Right atrium auricular region (tissue), 2 donors: ENCODE measurements at regions not wholly inside any gene's neighbourhood (a gene's known extent, or its start where the extent isn't known, plus 50 kb on each side); places are given as distances from the start of the nearest gene placed in this dataset.

Experiments used
- DNase-seq: peaks from one replicate; pipeline ENCODE4 v3.0.0-alpha.2; 2019; ENCODE audit warnings: low spot score
- H3K27ac ChIP-seq, 2 donors: fragments of 200-600 bp; sonication (generic); 1 replicate in 1 of 2; 2 replicates in 1 of 2; pipeline ENCODE4 v1.5.1; 2016 to 2019
- H3K27me3 ChIP-seq, 2 donors: fragments of 200-600 bp; sonication (generic); one replicate each; pipeline versions ENCODE4 v1.5.1 to v1.6.0; 2017 to 2019
- H3K36me3 ChIP-seq: fragments of 200-600 bp; sonication (generic); one replicate; pipeline ENCODE4 v1.5.1; 2016
- H3K4me1 ChIP-seq, 2 donors: fragments of 200-600 bp; sonication (generic); one replicate each; pipeline versions ENCODE4 v1.5.1 to v1.6.0; 2017 to 2019
- H3K4me3 ChIP-seq, 2 donors: fragments of 200-600 bp; sonication (generic); 1 replicate in 1 of 2; 2 replicates in 1 of 2; pipeline ENCODE4 v1.5.1; 2017 to 2019; ENCODE audit warnings: mild to moderate bottlenecking in 1 of 2, moderate library complexity in 1 of 2
- H3K9me3 ChIP-seq, 2 donors: fragments of 200-600 bp; sonication (generic); one replicate each; pipeline ENCODE4 v1.5.1; 2019
- CTCF ChIP-seq, 2 donors: fragments of 200-600 bp; sonication (generic); IDR thresholded peaks; one replicate each; pipeline ENCODE4 v1.5.1; 2019; ENCODE audit warnings: antibody characterized with exemption in 2 of 2

GRCh38 chr10:28384557-28384956, 81.7 kb upstream of the MPP7 start:
- Histone ChIP-seq H3K27me3 (no peaks in the 10 kb centered on the region), H3K9me3 (no peaks in the 10 kb centered on the region), H3K4me3 (no peak overlapping the region), H3K36me3 (no peaks in the 10 kb centered on the region), H3K4me1 (no peaks in the 10 kb centered on the region), H3K27ac (no peak overlapping the region)
- no peak for DNase-seq
- TF ChIP-seq CTCF (IDR thresholded peaks at IDR 0.05), result no peak

GRCh38 chr10:28385748-28386502, 83.1 kb upstream of the MPP7 start:
- no peak for TF ChIP-seq CTCF (IDR thresholded peaks at IDR 0.05)

GRCh38 chr10:28386503-28386868, 83.6 kb upstream of the MPP7 start:
- Histone ChIP-seq H3K9me3 (no peaks in the 10 kb centered on the region), H3K36me3 (no peaks in the 10 kb centered on the region), H3K27me3 (no peaks in the 10 kb centered on the region), H3K27ac (no peak overlapping the region), H3K4me3 (no peak overlapping the region), H3K4me1 (no peaks in the 10 kb centered on the region)
- TF ChIP-seq CTCF (IDR thresholded peaks at IDR 0.05), result no peak
- DNase-seq, result no peak

More at GRCh38 chr10:28385748-28386502, 83.1 kb upstream of the MPP7 start:
- H3K36me3 ChIP-seq, result no peaks in the 10 kb centered on the region
- no peak overlapping the region for H3K27ac ChIP-seq
- H3K27me3 ChIP-seq, result no peaks in the 10 kb centered on the region
- no peaks in the 10 kb centered on the region for H3K9me3 ChIP-seq
- H3K4me1 ChIP-seq, result no peaks in the 10 kb centered on the region
- no peak for DNase-seq
- no peak overlapping the region for H3K4me3 ChIP-seq

- H3K27ac ChIP-seq, result no peak overlapping the region
- no peak overlapping the region for H3K4me3 ChIP-seq
- no peaks in the 10 kb centered on the region for H3K27me3 ChIP-seq
- no peaks in the 10 kb centered on the region for H3K9me3 ChIP-seq
- no peaks in the 10 kb centered on the region for H3K4me1 ChIP-seq
- no peak for TF ChIP-seq CTCF (IDR thresholded peaks at IDR 0.05)
- H3K36me3 ChIP-seq, result no peaks in the 10 kb centered on the region
- DNase-seq, result no peak
Measured at GRCh38 chr10:28387140-28387539, 84.3 kb upstream of the MPP7 start.

GRCh38 chr10:28391283-28391682, 88.4 kb upstream of the MPP7 start:
- no peak overlapping the region for H3K27ac ChIP-seq
- no peak for DNase-seq
- no peaks in the 10 kb centered on the region for H3K9me3 ChIP-seq
- no peak overlapping the region for H3K4me3 ChIP-seq
- no peak for TF ChIP-seq CTCF (IDR thresholded peaks at IDR 0.05)
- no peaks in the 10 kb centered on the region for H3K27me3 ChIP-seq
- H3K4me1 ChIP-seq, result no peaks in the 10 kb centered on the region
- H3K36me3 ChIP-seq, result no peaks in the 10 kb centered on the region
